ENCODE measurements at regions not wholly inside any gene's neighbourhood (a gene's known extent, or its start where the extent isn't known, plus 50 kb on each side); places are given as distances from the start of the nearest gene placed in this dataset.

- Histone ChIP-seq H3K9me3 (no peaks in the 10 kb centered on the region), H3K27ac (peak overlapping the region; percentile 77 to 91 (median 90)), H3K27me3 (no peaks in the 10 kb centered on the region), H3K4me3 (peak overlapping the region; percentile 37 to 56 (median 38)), H3K36me3 (no peaks in the 10 kb centered on the region), H3K4me1 (peaks cover 0 to 18% (median 0%) of the 10 kb centered on the region in 4 donors)
- no peak for TF ChIP-seq POLR2A (IDR thresholded peaks at IDR 0.05)
- TF ChIP-seq EP300 (IDR thresholded peaks at IDR 0.05): no peak
- TF ChIP-seq, protein P1, sequence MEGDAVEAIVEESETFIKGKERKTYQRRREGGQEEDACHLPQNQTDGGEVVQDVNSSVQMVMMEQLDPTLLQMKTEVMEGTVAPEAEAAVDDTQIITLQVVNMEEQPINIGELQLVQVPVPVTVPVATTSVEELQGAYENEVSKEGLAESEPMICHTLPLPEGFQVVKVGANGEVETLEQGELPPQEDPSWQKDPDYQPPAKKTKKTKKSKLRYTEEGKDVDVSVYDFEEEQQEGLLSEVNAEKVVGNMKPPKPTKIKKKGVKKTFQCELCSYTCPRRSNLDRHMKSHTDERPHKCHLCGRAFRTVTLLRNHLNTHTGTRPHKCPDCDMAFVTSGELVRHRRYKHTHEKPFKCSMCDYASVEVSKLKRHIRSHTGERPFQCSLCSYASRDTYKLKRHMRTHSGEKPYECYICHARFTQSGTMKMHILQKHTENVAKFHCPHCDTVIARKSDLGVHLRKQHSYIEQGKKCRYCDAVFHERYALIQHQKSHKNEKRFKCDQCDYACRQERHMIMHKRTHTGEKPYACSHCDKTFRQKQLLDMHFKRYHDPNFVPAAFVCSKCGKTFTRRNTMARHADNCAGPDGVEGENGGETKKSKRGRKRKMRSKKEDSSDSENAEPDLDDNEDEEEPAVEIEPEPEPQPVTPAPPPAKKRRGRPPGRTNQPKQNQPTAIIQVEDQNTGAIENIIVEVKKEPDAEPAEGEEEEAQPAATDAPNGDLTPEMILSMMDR (IDR thresholded peaks at IDR 0.05): no peak
- WGBS, 2 donors: 22 to 33% methylated on average over 9 of the region's 9 CpGs
- DNase-seq (ENCODE audit: low spot score in 2 of 2): peak in 1 of 2 donors; percentile 24
Measured at GRCh38 chr21:16533692-16534407, 804.1 kb downstream of the USP25 start.

DNA sequence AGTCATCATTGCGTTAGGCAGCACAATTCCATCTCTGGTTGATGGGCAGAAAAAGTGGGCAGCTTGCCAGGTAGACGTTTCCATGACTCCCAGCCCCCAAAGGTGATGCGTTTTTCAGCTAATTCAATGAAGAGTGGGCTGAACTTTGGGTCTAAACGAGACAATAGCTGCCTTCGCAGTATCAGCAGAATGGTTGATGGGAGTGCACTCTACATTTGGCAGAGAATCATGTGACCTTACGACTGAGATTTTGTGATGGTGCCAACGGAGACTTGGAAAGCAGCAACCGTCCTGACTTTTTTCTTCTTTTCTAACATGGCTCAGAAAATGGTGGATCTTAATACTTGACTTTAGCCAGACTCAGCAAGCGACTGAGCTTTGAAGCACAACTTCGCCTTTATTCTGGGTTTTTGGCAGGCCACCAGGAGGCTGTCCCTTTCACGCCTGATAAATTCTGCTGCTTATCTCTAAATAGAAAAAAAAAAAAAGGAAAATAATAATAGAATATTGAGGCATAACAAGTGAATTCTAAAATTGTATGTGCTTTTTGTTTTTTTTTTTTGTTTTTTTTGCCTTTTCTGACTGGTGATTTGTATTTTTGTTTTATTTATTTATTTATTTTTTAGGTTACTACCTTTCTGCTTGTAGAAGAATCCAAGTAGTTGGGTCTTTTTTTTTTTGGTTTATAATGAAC lies 804.8 kb downstream of the USP25 start:
- peak overlapping the region; percentile 37 to 56 (median 38) for H3K4me3 ChIP-seq
- H3K27me3 ChIP-seq: no peaks in the 10 kb centered on the region
- WGBS, 2 donors: 14% methylated on average over 11 of the region's 11 CpGs
- H3K27ac ChIP-seq: peak overlapping the region; percentile 77 to 91 (median 90)
- no peaks in the 10 kb centered on the region for H3K9me3 ChIP-seq
- peaks cover 0 to 25% (median 0%) of the 10 kb centered on the region in 4 donors for H3K4me1 ChIP-seq
- TF ChIP-seq POLR2A (IDR thresholded peaks at IDR 0.05) (peak; percentile 4 to 30), EP300 (IDR thresholded peaks at IDR 0.05) (peak in 1 of 2 donors; percentile 89)
- TF ChIP-seq, protein P1 (IDR thresholded peaks at IDR 0.05): no peak
- H3K36me3 ChIP-seq: no peaks in the 10 kb centered on the region
- peak; percentile 67 to 85 for DNase-seq (ENCODE audit: low spot score in 2 of 2)

DNA sequence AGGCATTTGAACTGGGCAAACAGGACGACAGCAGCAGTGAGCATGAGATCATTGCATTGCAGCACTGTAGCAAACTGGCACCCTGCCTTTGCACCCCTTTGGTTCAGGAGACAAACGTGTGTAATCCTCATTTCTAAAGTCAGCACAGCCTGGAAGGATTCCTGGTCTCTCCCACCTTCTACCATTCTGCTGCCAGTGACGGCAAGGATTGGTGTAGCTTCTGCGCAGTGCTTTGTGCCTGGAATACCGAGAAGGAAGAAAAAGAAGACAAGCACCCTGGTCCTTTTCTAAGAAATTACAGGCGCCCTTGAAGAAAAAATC lies 805.3 kb downstream of the USP25 start:
- Histone ChIP-seq H3K4me3 (peak overlapping the region; percentile 37 to 56 (median 38)), H3K4me1 (peaks cover 0 to 26% (median 0%) of the 10 kb centered on the region in 4 donors), H3K27me3 (no peaks in the 10 kb centered on the region), H3K9me3 (no peaks in the 10 kb centered on the region), H3K36me3 (no peaks in the 10 kb centered on the region), H3K27ac (peak overlapping the region; percentile 77 to 91 (median 90))
- peak in 1 of 2 donors; percentile 58 for TF ChIP-seq EP300 (IDR thresholded peaks at IDR 0.05)
- TF ChIP-seq, protein P1 (IDR thresholded peaks at IDR 0.05): no peak
- TF ChIP-seq POLR2A (IDR thresholded peaks at IDR 0.05): peak in 1 of 2 donors; percentile 30
- 3 to 15% methylated on average over 6 of the region's 6 CpGs for WGBS, 2 donors
- peak; percentile 74 to 82 for DNase-seq (ENCODE audit: low spot score in 2 of 2)

- H3K36me3 ChIP-seq: no peaks in the 10 kb centered on the region
- H3K27me3 ChIP-seq: no peaks in the 10 kb centered on the region
- no peak for DNase-seq (ENCODE audit: low spot score in 2 of 2)
- TF ChIP-seq POLR2A (IDR thresholded peaks at IDR 0.05) (no peak), EP300 (IDR thresholded peaks at IDR 0.05) (no peak)
- TF ChIP-seq, protein P1 (IDR thresholded peaks at IDR 0.05): no peak
- peaks cover 0 to 26% (median 0%) of the 10 kb centered on the region in 4 donors for H3K4me1 ChIP-seq
- H3K4me3 ChIP-seq: peak overlapping the region; percentile 37 to 56 (median 38)
- peak overlapping the region; percentile 77 to 91 (median 90) for H3K27ac ChIP-seq
- 42 to 43% methylated on average over 1 of the region's 1 CpG for WGBS, 2 donors
- no peaks in the 10 kb centered on the region for H3K9me3 ChIP-seq
Measured at GRCh38 chr21:16535626-16536025, 805.8 kb downstream of the USP25 start.

- Histone ChIP-seq H3K27me3 (no peaks in the 10 kb centered on the region), H3K36me3 (no peaks in the 10 kb centered on the region), H3K4me3 (peak overlapping the region; percentile 28 to 56 (median 42)), H3K27ac (peak overlapping the region; percentile 77 to 91 (median 90)), H3K4me1 (peaks cover 0 to 26% (median 0%) of the 10 kb centered on the region in 4 donors), H3K9me3 (no peaks in the 10 kb centered on the region)
- no peak for TF ChIP-seq EP300 (IDR thresholded peaks at IDR 0.05)
- TF ChIP-seq POLR2A (IDR thresholded peaks at IDR 0.05): no peak
- TF ChIP-seq, protein P1 (IDR thresholded peaks at IDR 0.05): no peak
- DNase-seq (ENCODE audit: low spot score in 2 of 2): no peak
Measured at GRCh38 chr21:16536140-16536539, 806.4 kb downstream of the USP25 start.
